ENCODE measurements at regions not wholly inside any gene's neighbourhood (a gene's known extent, or its start where the extent isn't known, plus 50 kb on each side); places are given as distances from the start of the nearest gene placed in this dataset.
A peak's percentile ranks its signal among the peaks of the same experiment; 100 is the strongest.

- no peak for DNase-seq
- no peaks in the 10 kb centered on the region for H3K4me1 Mint-ChIP-seq
- H3K27me3 Mint-ChIP-seq, result no peaks in the 10 kb centered on the region
- no peak overlapping the region for H3K4me3 Mint-ChIP-seq
- H3K9me3 Mint-ChIP-seq, result peaks cover 17% of the 10 kb centered on the region
- CTCF ChIA-PET, result no interaction called here
- no peak overlapping the region for H3K27ac Mint-ChIP-seq
- H3K36me3 Mint-ChIP-seq, result no peaks in the 10 kb centered on the region
Measured at GRCh38 chr16:5979905-5980550, 882.4 kb upstream of the EEF2KMT start.

DNA sequence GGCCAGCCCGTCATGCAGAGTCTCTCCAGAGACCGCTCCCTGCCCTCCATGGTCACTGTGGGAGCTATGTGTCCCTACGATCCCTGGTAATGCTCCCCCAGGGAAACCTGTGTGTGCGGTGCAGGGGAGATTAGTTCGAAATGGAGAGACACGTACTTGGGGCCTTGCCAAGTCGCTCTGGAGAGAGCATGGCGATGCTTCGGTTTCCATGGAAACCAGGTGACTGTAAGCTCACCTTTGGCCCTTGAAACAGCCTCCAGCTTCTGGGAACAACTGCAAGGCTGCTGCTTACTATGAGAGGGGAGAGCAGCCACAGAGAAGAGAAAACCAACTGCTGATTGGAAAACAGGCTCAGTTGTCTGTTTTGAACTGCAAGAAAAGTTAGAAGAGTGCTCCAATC is 879.7 kb upstream of the EEF2KMT start:
- CTCF ChIA-PET, result interaction anchor here (0.5 kb wide), 1 partner anchor 20 kb away, joined by 3 read pairs; no protein-coding TSS in a partner anchor
- no peak for DNase-seq
- Mint-ChIP-seq H3K4me1 (no peaks in the 10 kb centered on the region), H3K27ac (no peak overlapping the region), H3K9me3 (peaks cover 20% of the 10 kb centered on the region), H3K36me3 (no peaks in the 10 kb centered on the region), H3K4me3 (no peak overlapping the region), H3K27me3 (no peaks in the 10 kb centered on the region)

GRCh38 chr16:5972747-5973146 is 875.2 kb upstream of the EEF2KMT start:
- CTCF ChIA-PET, result no interaction called here
- no peak for DNase-seq
- no peak overlapping the region for H3K27ac Mint-ChIP-seq
- no peaks in the 10 kb centered on the region for H3K27me3 Mint-ChIP-seq
- H3K4me3 Mint-ChIP-seq, result no peak overlapping the region
- no peaks in the 10 kb centered on the region for H3K36me3 Mint-ChIP-seq
- no peaks in the 10 kb centered on the region for H3K4me1 Mint-ChIP-seq
- H3K9me3 Mint-ChIP-seq, result peaks cover 32% of the 10 kb centered on the region

DNA sequence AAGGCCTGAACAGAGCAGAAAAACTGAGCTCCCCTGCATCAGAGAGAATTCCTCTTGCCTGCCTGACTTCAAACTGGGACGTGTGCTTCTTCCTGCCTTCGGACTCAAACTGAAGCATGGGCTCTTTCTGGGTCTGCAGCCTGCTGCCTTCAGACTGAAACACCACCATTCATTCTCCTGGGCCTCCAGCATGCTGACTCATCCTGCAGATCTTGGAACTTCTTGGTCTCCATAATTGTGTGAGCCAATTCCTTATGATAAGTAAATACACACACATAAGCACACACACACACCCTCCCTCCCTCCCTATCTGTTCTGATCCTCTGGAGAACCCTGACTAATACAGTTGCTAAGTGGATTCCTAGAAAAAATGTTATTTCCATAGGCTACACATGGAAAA is 874.3 kb upstream of the EEF2KMT start:
- no peaks in the 10 kb centered on the region for H3K27me3 Mint-ChIP-seq
- no peak for DNase-seq
- no peak overlapping the region for H3K4me3 Mint-ChIP-seq
- peaks cover 35% of the 10 kb centered on the region for H3K9me3 Mint-ChIP-seq
- no peak overlapping the region for H3K27ac Mint-ChIP-seq
- CTCF ChIA-PET, result no interaction called here
- H3K4me1 Mint-ChIP-seq, result no peaks in the 10 kb centered on the region
- H3K36me3 Mint-ChIP-seq, result no peaks in the 10 kb centered on the region

DNA sequence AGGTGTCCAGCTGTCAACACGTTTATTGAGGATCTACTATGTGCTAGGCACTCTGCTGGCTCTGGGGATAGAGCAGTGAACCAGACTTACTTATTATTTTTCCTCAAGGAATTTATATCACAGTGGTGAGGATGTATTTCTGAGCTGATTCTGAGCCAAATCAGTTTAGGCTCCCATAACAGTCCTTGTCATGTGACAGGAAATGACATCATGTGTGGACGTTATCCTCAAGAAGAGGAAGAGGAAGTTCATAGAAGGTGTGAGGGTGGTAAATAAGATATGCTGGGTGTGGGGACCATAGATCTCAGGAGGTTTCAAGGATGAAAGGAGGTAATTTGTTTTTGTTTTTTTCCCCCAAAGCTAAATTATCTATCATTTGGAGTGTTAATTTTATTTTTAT is 873.5 kb upstream of the EEF2KMT start:
- H3K36me3 Mint-ChIP-seq, result no peaks in the 10 kb centered on the region
- peaks cover 30% of the 10 kb centered on the region for H3K9me3 Mint-ChIP-seq
- peak overlapping the region; percentile 29 for H3K27ac Mint-ChIP-seq
- H3K4me3 Mint-ChIP-seq, result no peak overlapping the region
- no peaks in the 10 kb centered on the region for H3K27me3 Mint-ChIP-seq
- no peaks in the 10 kb centered on the region for H3K4me1 Mint-ChIP-seq
- CTCF ChIA-PET, result no interaction called here
- DNase-seq, result no peak

GRCh38 chr16:5966004-5966403 is 868.4 kb upstream of the EEF2KMT start:
- CTCF ChIA-PET, result no interaction called here
- peaks cover 16% of the 10 kb centered on the region for H3K9me3 Mint-ChIP-seq
- no peaks in the 10 kb centered on the region for H3K27me3 Mint-ChIP-seq
- no peak for DNase-seq
- no peaks in the 10 kb centered on the region for H3K36me3 Mint-ChIP-seq
- H3K4me3 Mint-ChIP-seq, result no peak overlapping the region
- no peak overlapping the region for H3K27ac Mint-ChIP-seq
- no peaks in the 10 kb centered on the region for H3K4me1 Mint-ChIP-seq

GRCh38 chr16:5965321-5965720 is 867.7 kb upstream of the EEF2KMT start:
- no peaks in the 10 kb centered on the region for H3K36me3 Mint-ChIP-seq
- H3K27ac Mint-ChIP-seq, result no peak overlapping the region
- peaks cover 14% of the 10 kb centered on the region for H3K9me3 Mint-ChIP-seq
- no peaks in the 10 kb centered on the region for H3K27me3 Mint-ChIP-seq
- CTCF ChIA-PET, result no interaction called here
- H3K4me1 Mint-ChIP-seq, result no peaks in the 10 kb centered on the region
- no peak for DNase-seq
- no peak overlapping the region for H3K4me3 Mint-ChIP-seq

- no peaks in the 10 kb centered on the region for H3K36me3 Mint-ChIP-seq
- CTCF ChIA-PET, result no interaction called here
- H3K27me3 Mint-ChIP-seq, result no peaks in the 10 kb centered on the region
- H3K4me3 Mint-ChIP-seq, result no peak overlapping the region
- DNase-seq, result no peak
- H3K4me1 Mint-ChIP-seq, result no peaks in the 10 kb centered on the region
- no peak overlapping the region for H3K27ac Mint-ChIP-seq
- peaks cover 23% of the 10 kb centered on the region for H3K9me3 Mint-ChIP-seq
Measured at GRCh38 chr16:5951486-5951885, 853.9 kb upstream of the EEF2KMT start.

GRCh38 chr16:5944971-5945370 is 847.4 kb upstream of the EEF2KMT start:
- CTCF ChIA-PET, result no interaction called here
- Mint-ChIP-seq H3K9me3 (peaks cover 55% of the 10 kb centered on the region), H3K4me1 (no peaks in the 10 kb centered on the region), H3K36me3 (no peaks in the 10 kb centered on the region), H3K27me3 (no peaks in the 10 kb centered on the region), H3K27ac (no peak overlapping the region), H3K4me3 (no peak overlapping the region)
- no peak for DNase-seq

DNA sequence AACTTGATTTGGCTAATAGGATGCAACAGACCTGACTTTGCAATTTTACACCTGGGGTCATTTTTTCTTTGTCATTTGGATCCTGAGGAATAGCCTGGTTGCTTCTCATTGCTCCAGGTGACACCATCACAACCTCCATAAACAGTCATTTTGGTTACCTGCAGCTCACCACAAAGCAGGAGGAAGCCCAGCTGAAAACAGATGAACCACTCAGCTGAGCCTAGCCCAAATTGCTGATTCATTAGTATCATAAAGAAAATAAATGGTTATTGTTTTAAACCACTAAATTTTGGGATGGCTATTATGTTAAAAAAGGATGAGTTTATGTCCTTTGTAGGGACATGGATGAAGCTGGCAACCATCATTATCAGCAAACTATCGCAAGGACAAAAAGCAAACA is 841.0 kb upstream of the EEF2KMT start:
- Mint-ChIP-seq H3K9me3 (peaks cover 34% of the 10 kb centered on the region), H3K4me3 (no peak overlapping the region), H3K36me3 (no peaks in the 10 kb centered on the region)

DNA sequence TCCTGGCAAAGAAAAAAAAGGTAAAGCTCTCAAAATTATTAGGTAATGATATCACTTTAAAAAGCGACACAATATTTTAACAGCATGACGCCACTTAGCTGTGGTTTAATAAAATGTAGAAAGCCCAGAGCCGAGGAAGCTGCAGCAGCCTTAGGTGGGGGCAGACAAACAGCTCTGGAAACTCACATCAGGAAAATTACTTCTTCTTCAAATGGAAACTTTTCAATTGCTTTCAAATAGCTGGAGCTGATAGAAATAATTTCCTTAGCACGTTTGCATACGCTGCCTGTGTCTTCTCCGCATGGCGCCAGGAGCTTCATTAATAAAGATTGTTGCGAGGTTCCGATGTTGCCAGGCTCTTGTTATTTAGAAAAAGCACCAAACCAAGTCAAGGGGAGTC is 835.3 kb upstream of the EEF2KMT start:
- Mint-ChIP-seq H3K4me3 (no peak overlapping the region), H3K36me3 (no peaks in the 10 kb centered on the region), H3K27me3 (no peaks in the 10 kb centered on the region), H3K27ac (no peak overlapping the region), H3K9me3 (peaks cover 32% of the 10 kb centered on the region), H3K4me1 (no peaks in the 10 kb centered on the region)
- CTCF ChIA-PET, result interaction anchor here (0.6 kb wide), 1 partner anchor 24 kb away, joined by 4 read pairs; no protein-coding TSS in a partner anchor
- no peak for DNase-seq

More for the DNA sequence above, 841.0 kb upstream of the EEF2KMT start:
- H3K4me1 Mint-ChIP-seq, result no peaks in the 10 kb centered on the region
- no peak for DNase-seq
- CTCF ChIA-PET, result no interaction called here
- no peak overlapping the region for H3K27ac Mint-ChIP-seq
- H3K27me3 Mint-ChIP-seq, result no peaks in the 10 kb centered on the region

DNA sequence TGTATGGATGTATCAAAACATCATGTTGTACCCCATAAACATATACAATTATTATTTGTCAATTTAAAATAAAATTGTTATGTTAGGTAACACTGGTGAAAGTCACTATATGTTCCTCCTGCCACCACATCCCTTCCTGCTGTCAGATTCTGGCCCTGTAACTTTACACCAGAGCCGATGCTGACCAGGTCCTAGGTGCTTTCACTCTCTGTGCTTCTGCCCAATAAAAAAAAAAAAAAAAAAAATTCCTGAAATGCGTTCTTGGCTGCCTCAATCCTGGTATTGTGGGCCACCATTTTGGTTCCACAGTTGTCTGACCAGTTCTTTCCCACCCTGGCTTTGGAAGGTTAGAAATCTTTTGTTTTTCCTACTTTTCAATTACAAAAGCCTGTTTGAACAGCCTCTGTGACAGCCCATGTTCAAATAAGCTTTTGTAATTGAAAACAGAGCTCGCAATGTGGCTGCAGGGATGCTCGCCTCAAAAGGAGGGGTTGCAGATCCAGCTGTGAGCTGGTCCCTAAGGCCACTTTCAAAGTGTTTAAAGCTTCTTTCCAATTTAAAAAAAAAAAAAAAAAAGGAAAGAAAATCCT is 831.0 kb upstream of the EEF2KMT start:
- Mint-ChIP-seq H3K9me3 (peaks cover 40% of the 10 kb centered on the region), H3K4me1 (no peaks in the 10 kb centered on the region), H3K36me3 (no peaks in the 10 kb centered on the region), H3K27me3 (no peaks in the 10 kb centered on the region), H3K4me3 (no peak overlapping the region), H3K27ac (no peak overlapping the region)
- DNase-seq, result no peak
- CTCF ChIA-PET, result no interaction called here

DNA sequence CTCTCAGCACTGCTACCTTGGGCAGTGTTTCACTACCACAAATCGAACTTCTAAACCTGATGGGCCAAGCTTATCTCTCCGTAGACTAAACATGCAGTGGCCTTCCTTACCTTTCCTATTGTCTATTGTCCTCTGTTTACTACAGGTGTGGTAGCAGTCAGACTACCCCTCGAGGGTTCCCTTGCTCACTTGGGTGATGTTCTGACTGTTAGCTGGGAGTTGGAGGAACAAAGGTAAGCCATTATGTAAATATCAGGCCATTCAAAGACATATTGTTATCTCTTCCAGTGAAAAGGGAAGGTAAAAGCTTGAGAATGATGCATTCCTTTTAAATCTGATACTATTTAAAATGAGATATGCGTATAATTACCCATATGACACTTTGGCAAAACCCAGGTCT is 828.3 kb upstream of the EEF2KMT start:
- H3K27me3 Mint-ChIP-seq, result no peaks in the 10 kb centered on the region
- H3K4me1 Mint-ChIP-seq, result no peaks in the 10 kb centered on the region
- DNase-seq, result no peak
- CTCF ChIA-PET, result no interaction called here
- H3K9me3 Mint-ChIP-seq, result peaks cover 34% of the 10 kb centered on the region
- H3K4me3 Mint-ChIP-seq, result no peak overlapping the region
- H3K36me3 Mint-ChIP-seq, result no peaks in the 10 kb centered on the region
- H3K27ac Mint-ChIP-seq, result no peak overlapping the region

DNA sequence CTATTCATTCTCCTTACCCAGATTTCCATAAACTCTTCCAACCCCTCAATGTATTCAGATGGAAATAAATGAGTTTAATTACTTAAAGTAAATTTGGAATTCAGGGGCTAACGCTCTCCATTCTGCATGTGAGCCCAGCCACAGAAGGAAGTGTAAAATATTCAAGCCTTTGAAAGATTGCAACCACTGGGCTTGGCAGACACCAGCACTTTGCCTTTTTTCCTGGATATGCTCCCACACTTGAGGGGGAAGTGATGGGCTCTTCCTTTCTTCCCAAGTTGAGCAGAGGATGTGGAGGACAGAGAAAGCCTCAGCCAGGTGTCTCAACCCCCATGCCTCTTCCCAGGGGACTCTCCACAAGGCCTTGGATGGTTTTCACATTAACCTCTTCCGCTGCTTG is 825.1 kb upstream of the EEF2KMT start:
- Mint-ChIP-seq H3K9me3 (peaks cover 43% of the 10 kb centered on the region), H3K27ac (no peak overlapping the region), H3K27me3 (no peaks in the 10 kb centered on the region), H3K4me3 (no peak overlapping the region), H3K36me3 (no peaks in the 10 kb centered on the region), H3K4me1 (no peaks in the 10 kb centered on the region)
- CTCF ChIA-PET, result no interaction called here
- DNase-seq, result no peak

DNA sequence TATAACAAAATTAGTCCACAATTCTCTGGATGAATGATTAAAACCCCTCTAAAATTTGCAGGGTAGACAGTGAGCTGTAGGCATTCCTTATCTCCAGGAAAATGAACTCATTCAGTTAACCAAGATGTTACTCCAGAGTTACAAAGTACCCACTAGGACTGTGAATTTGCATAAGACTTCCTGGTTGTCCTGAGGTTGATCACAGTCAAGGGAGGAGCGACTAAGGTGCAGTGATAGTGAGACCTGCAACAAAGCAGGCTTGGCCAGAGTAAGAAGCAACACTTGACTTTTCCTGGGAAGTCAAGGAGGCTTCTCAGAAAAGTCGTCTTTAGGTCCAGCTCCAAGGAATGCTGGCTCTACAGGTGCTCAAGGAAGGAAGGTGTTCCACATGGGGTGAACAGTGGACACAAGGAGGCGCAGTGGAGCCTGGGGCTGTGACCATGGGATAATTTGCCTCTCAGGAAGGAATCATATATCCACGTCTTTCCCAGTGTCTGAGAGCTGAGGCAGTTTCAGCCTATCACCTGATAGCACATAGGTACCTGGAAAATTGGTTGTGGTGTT is 821.1 kb upstream of the EEF2KMT start:
- no peak overlapping the region for H3K4me3 Mint-ChIP-seq
- no peak overlapping the region for H3K27ac Mint-ChIP-seq
- H3K9me3 Mint-ChIP-seq, result peaks cover 29% of the 10 kb centered on the region
- no peaks in the 10 kb centered on the region for H3K36me3 Mint-ChIP-seq
- no peak for DNase-seq
- no peaks in the 10 kb centered on the region for H3K27me3 Mint-ChIP-seq
- no peaks in the 10 kb centered on the region for H3K4me1 Mint-ChIP-seq
- CTCF ChIA-PET, result no interaction called here
